DOHH2 (cell line): ENCODE measurements at regions not wholly inside any gene's neighbourhood (a gene's known extent, or its start where the extent isn't known, plus 50 kb on each side); places are given as distances from the start of the nearest gene placed in this dataset.

Experiments
- EZH2phosphoT487 ChIP-seq: fragments of 200-600 bp; sonication (generic); IDR thresholded peaks from 2 replicates; pipeline ENCODE4 v1.6.1; 2017; ENCODE audit warnings: borderline replicate concordance, mild to moderate bottlenecking, antibody characterized with exemption, low read length, moderate library complexity, mixed read lengths
- TF ChIP-seq, protein P1 (sequence below): fragments of 200-600 bp; sonication (generic); IDR thresholded peaks from one replicate; pipeline ENCODE4 v1.5.1; 2014; ENCODE audit warnings: antibody characterized with exemption, mild to moderate bottlenecking, low read depth, low read length; ENCODE audit not compliant: poor library complexity, severe bottlenecking

DNA sequence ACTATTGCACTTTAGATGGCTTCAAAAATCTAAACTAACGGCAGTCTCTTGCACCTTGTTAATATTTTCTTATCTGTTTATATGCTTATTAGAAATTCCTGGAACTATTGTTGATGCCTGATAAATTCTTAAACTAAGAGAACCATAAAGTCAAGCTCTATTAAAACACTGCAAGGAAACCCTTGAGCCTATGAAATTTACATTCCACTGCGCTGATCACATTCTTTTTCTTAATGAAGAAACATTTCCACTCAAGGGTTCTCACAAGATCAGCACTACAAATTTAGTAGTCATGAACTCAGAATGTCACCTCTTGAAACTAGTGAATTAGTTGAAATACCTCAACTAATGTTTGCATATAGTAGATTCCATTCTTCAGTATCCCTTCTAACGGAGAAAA is 331.8 kb upstream of the SLC8A1 start:
- TF ChIP-seq, protein P1, sequence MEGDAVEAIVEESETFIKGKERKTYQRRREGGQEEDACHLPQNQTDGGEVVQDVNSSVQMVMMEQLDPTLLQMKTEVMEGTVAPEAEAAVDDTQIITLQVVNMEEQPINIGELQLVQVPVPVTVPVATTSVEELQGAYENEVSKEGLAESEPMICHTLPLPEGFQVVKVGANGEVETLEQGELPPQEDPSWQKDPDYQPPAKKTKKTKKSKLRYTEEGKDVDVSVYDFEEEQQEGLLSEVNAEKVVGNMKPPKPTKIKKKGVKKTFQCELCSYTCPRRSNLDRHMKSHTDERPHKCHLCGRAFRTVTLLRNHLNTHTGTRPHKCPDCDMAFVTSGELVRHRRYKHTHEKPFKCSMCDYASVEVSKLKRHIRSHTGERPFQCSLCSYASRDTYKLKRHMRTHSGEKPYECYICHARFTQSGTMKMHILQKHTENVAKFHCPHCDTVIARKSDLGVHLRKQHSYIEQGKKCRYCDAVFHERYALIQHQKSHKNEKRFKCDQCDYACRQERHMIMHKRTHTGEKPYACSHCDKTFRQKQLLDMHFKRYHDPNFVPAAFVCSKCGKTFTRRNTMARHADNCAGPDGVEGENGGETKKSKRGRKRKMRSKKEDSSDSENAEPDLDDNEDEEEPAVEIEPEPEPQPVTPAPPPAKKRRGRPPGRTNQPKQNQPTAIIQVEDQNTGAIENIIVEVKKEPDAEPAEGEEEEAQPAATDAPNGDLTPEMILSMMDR, result no peak
- no peak for TF ChIP-seq EZH2phosphoT487
